ENCODE measurements at regions not wholly inside any gene's neighbourhood (a gene's known extent, or its start where the extent isn't known, plus 50 kb on each side); places are given as distances from the start of the nearest gene placed in this dataset.

DNA sequence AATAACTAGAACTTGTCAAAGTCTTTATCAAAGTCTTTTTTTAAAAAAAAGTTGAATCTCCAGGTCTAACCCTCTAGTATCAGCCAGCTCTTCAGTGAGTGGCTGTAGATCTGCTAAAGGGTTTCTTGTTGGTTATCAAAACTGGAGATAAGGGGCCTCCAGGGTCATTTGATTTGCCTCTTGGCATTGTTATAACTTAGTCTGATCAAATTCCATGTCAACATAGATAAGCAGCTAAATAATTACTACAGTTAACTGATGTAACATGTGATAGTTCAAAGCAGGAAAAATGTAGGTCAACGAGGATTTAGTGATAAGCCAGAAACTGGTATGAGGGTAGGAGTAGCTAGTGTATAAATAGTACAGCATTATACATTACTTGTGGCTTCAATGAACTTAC lies 465.1 kb downstream of the PDHA2 start:
- TF ChIP-seq TCF7L2 (IDR thresholded peaks at IDR 0.05; ENCODE audit: low read depth, low read length) (no peak), POLR2AphosphoS5 (IDR thresholded peaks at IDR 0.05; ENCODE audit: low read depth, low read length) (no peak), SIN3A (IDR thresholded peaks at IDR 0.05; ENCODE audit: borderline replicate concordance, insufficient read depth, low read depth, low read length) (no peak)
- TF ChIP-seq, protein P1, sequence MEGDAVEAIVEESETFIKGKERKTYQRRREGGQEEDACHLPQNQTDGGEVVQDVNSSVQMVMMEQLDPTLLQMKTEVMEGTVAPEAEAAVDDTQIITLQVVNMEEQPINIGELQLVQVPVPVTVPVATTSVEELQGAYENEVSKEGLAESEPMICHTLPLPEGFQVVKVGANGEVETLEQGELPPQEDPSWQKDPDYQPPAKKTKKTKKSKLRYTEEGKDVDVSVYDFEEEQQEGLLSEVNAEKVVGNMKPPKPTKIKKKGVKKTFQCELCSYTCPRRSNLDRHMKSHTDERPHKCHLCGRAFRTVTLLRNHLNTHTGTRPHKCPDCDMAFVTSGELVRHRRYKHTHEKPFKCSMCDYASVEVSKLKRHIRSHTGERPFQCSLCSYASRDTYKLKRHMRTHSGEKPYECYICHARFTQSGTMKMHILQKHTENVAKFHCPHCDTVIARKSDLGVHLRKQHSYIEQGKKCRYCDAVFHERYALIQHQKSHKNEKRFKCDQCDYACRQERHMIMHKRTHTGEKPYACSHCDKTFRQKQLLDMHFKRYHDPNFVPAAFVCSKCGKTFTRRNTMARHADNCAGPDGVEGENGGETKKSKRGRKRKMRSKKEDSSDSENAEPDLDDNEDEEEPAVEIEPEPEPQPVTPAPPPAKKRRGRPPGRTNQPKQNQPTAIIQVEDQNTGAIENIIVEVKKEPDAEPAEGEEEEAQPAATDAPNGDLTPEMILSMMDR (IDR thresholded peaks at IDR 0.05): no peak
- TF ChIP-seq, protein P2, sequence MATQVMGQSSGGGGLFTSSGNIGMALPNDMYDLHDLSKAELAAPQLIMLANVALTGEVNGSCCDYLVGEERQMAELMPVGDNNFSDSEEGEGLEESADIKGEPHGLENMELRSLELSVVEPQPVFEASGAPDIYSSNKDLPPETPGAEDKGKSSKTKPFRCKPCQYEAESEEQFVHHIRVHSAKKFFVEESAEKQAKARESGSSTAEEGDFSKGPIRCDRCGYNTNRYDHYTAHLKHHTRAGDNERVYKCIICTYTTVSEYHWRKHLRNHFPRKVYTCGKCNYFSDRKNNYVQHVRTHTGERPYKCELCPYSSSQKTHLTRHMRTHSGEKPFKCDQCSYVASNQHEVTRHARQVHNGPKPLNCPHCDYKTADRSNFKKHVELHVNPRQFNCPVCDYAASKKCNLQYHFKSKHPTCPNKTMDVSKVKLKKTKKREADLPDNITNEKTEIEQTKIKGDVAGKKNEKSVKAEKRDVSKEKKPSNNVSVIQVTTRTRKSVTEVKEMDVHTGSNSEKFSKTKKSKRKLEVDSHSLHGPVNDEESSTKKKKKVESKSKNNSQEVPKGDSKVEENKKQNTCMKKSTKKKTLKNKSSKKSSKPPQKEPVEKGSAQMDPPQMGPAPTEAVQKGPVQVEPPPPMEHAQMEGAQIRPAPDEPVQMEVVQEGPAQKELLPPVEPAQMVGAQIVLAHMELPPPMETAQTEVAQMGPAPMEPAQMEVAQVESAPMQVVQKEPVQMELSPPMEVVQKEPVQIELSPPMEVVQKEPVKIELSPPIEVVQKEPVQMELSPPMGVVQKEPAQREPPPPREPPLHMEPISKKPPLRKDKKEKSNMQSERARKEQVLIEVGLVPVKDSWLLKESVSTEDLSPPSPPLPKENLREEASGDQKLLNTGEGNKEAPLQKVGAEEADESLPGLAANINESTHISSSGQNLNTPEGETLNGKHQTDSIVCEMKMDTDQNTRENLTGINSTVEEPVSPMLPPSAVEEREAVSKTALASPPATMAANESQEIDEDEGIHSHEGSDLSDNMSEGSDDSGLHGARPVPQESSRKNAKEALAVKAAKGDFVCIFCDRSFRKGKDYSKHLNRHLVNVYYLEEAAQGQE (IDR thresholded peaks at IDR 0.05; ENCODE audit: insufficient read depth in 1 of 2, low read depth in 2 of 2, low read length in 1 of 2): no peak

Data from Panc1 (cell line).